ENCODE measurements at regions not wholly inside any gene's neighbourhood (a gene's known extent, or its start where the extent isn't known, plus 50 kb on each side); places are given as distances from the start of the nearest gene placed in this dataset.

DNA sequence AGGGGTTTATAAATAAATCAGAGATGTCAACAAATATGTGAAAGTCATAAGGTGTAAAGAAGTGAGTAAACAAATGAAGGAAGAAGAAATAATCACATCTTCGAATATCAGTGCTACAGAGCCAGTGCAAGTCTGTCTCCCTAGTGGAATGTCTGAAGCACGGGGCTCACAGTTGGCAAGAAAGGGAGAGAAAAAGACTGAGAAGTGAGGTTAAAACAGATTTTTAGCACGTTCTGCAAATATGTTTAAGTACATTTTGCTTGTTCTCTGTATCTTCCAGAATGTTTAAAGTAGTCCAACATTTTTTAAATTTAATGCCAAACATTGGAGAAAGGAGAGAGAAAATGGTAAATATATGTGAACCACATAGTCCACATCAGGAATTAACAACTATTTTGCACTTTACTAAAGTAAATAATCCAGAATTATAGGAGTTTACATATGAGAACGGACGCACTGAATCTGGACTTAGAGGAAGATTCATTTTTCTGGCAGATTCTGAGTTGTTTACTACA is 682.4 kb downstream of the LTN1 start:
- TF ChIP-seq, protein P1, sequence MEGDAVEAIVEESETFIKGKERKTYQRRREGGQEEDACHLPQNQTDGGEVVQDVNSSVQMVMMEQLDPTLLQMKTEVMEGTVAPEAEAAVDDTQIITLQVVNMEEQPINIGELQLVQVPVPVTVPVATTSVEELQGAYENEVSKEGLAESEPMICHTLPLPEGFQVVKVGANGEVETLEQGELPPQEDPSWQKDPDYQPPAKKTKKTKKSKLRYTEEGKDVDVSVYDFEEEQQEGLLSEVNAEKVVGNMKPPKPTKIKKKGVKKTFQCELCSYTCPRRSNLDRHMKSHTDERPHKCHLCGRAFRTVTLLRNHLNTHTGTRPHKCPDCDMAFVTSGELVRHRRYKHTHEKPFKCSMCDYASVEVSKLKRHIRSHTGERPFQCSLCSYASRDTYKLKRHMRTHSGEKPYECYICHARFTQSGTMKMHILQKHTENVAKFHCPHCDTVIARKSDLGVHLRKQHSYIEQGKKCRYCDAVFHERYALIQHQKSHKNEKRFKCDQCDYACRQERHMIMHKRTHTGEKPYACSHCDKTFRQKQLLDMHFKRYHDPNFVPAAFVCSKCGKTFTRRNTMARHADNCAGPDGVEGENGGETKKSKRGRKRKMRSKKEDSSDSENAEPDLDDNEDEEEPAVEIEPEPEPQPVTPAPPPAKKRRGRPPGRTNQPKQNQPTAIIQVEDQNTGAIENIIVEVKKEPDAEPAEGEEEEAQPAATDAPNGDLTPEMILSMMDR (IDR thresholded peaks at IDR 0.05; ENCODE audit: borderline replicate concordance, extremely low read depth, low read length, poor library complexity, severe bottlenecking): no peak
- no peak for TF ChIP-seq EZH2 (IDR thresholded peaks at IDR 0.05; ENCODE audit: borderline replicate concordance, low read depth, low read length, severe bottlenecking)
